Dermis microvascular lymphatic vessel endothelial cell (primary cell): ENCODE measurements at regions not wholly inside any gene's neighbourhood (a gene's known extent, or its start where the extent isn't known, plus 50 kb on each side); places are given as distances from the start of the nearest gene placed in this dataset.

Experiments used
- DNase-seq, 2 donors: peaks; one replicate each; pipeline versions ENCODE4 v3.0.0 to v3.0.0-alpha.2; 2010; ENCODE audit warnings: low read depth in 2 of 2

GRCh38 chr2:16140771-16141640, 200.7 kb downstream of the MYCN start:
- DNase-seq, result no peak

GRCh38 chr2:16139663-16140615, 199.6 kb downstream of the MYCN start:
- no peak for DNase-seq

- DNase-seq, result no peak
These were observed 198.7 kb downstream of the MYCN start for GRCh38 chr2:16138811-16139662.

- DNase-seq, result no peak
These were observed 196.9 kb downstream of the MYCN start for GRCh38 chr2:16137080-16137755.

GRCh38 chr2:16136461-16137035, 196.2 kb downstream of the MYCN start:
- DNase-seq, result no peak

GRCh38 chr2:16135913-16136310, 195.6 kb downstream of the MYCN start:
- DNase-seq, result no peak

GRCh38 chr2:16135196-16135912, 195.0 kb downstream of the MYCN start:
- DNase-seq, result no peak

- no peak for DNase-seq
These were observed 194.3 kb downstream of the MYCN start for GRCh38 chr2:16134436-16135165.

GRCh38 chr2:16130906-16131400, 190.6 kb downstream of the MYCN start:
- no peak for DNase-seq

GRCh38 chr2:16130541-16130880, 190.2 kb downstream of the MYCN start:
- no peak for DNase-seq

GRCh38 chr2:16129716-16130540, 189.6 kb downstream of the MYCN start:
- DNase-seq, result no peak

- DNase-seq, result no peak
These were observed 188.6 kb downstream of the MYCN start for GRCh38 chr2:16128746-16129610.

- no peak for DNase-seq
These were observed 187.6 kb downstream of the MYCN start for GRCh38 chr2:16127958-16128357.

GRCh38 chr2:16127276-16127940, 187.1 kb downstream of the MYCN start:
- DNase-seq, result no peak

GRCh38 chr2:16126517-16127275, 186.3 kb downstream of the MYCN start:
- no peak for DNase-seq
